GM21390 (cell line): ENCODE measurements at regions not wholly inside any gene's neighbourhood (a gene's known extent, or its start where the extent isn't known, plus 50 kb on each side); places are given as distances from the start of the nearest gene placed in this dataset.

Experiments used
- ATAC-seq: cut with Tn5 transposase; IDR thresholded peaks from one replicate; pipeline ENCODE4 v1.9.1; 2021; ENCODE audit not compliant: unreplicated experiment

GRCh38 chr5:56465769-56466135, 232.6 kb upstream of the ANKRD55 start:
- ATAC-seq: no peak

GRCh38 chr5:56464935-56465768, 232.0 kb upstream of the ANKRD55 start:
- no peak for ATAC-seq

DNA sequence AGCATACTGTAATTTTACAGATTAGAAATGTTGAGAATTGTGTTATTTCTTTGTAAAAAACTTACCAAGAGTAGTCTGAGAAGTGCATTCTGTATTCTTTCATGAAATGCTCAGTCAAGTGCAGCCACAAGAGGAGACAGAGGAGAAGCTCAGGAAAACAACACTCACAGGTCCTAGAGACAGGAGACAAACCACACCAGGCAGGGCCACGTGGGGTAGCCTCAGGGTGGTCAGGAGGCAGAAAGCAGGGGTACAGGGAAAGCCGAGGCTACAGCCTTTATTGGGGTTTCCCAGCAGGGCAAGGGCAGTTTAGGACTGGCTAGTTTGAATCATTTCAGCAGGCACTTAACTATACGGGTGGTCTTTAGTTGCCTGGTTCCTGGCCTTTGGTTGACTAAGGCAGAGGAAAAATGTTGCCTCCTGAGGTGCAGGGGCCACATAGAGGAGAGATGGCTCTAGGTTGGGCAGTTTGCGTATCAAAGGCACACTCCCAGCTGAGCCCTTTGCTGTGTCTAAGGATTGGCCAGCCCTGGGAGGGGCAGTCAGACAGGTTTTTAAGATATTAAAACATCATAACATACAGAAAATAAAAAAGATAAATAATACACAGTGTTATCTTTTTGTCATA, 230.9 kb upstream of the ANKRD55 start:
- no peak for ATAC-seq

DNA sequence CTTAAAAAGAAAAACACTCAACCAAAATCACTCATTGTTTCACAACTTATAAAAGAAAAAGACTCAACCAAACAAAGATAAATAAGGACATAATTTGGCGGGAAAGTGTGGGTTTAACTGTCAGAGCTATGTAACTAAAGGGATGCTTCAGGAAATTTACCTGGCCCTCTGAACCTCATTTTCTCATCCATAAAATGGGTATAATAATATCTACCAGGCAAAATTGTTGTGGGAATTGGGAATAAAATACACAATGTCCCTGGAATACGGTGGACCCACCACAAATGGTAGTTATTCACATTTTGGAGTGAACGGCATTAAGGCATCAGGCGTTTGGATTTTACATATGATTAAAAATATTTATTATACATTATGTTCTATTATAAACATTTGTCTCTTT, 228.5 kb upstream of the ANKRD55 start:
- no peak for ATAC-seq

GRCh38 chr5:56460681-56461191, 227.6 kb upstream of the ANKRD55 start:
- no peak for ATAC-seq

- no peak for ATAC-seq
These were observed 227.0 kb upstream of the ANKRD55 start for GRCh38 chr5:56460195-56460546.

GRCh38 chr5:56459394-56460194, 226.5 kb upstream of the ANKRD55 start:
- no peak for ATAC-seq

- no peak for ATAC-seq
These were observed 225.0 kb upstream of the ANKRD55 start for GRCh38 chr5:56457887-56458812.

- no peak for ATAC-seq
These were observed 222.9 kb upstream of the ANKRD55 start for GRCh38 chr5:56456002-56456401.

- no peak for ATAC-seq
These were observed 222.3 kb upstream of the ANKRD55 start for GRCh38 chr5:56455417-56455816.

- no peak for ATAC-seq
These were observed 221.2 kb upstream of the ANKRD55 start for GRCh38 chr5:56454219-56454862.

DNA sequence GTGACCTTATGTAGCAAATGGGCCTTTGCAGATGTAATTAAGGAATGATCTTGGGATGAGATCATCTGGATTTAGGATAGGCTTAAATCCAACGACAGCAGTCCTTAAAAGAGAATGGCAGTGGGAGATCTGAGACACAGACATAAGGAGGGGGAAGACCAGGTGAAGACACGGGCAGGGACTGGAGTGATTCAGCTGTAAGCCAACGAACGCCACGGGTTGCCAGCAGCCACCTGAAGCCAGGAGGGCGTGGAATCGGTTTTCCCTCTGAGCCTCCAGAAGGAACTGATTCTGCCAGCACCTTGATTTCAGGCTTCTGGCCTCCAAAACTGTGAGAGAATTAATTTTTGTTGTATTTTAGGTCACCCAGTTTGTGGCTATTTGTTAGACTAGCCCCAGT, 218.6 kb upstream of the ANKRD55 start:
- ATAC-seq: no peak

DNA sequence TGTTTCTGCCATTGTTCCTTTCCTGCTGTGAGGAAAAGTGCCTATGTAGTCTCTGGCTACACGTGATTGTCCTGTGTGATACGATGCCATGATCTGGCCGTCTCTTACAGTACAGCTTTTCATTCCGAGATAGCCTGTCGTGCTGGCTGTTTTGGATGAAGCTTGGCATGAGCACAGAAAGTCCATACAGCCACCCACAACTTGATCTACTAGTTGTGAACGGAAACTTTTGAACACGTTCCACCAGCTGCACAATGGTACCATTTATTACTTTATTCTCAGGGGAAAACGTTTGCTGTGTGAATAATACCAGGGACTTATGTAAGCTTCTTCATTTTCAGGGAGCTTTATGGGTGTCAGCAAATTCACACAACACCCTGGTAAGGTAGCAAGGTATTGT, 217.6 kb upstream of the ANKRD55 start:
- no peak for ATAC-seq

DNA sequence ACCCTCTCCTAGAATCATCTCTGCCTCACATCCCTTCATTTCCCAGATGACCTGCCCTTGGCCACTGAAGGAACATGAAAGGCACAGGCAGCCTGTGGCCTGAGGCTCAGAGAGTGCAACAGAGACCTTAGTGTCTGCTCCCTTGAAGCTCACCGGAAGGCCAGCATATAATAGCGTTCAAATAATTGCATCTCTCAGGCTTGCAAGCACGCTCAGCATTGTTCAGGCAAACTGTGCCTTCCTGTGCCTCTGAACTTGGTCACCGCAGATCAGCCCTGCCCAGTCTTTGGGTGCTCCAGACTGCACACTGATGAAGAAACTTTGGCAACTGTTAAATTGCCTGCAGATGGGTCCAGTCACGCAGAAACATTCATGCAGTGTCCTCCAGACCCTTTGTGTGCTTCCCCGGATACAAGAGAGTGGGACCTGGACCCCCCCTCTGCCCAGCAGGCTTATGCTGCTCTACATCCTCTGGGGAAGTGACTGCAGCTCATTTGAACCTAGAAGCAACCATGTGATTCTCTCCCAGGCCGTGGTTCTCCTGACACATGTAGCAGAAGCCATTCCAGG, 216.0 kb upstream of the ANKRD55 start:
- ATAC-seq: no peak

- no peak for ATAC-seq
These were observed 214.5 kb upstream of the ANKRD55 start for GRCh38 chr5:56447656-56448055.

GRCh38 chr5:56447232-56447631, 214.1 kb upstream of the ANKRD55 start:
- no peak for ATAC-seq

DNA sequence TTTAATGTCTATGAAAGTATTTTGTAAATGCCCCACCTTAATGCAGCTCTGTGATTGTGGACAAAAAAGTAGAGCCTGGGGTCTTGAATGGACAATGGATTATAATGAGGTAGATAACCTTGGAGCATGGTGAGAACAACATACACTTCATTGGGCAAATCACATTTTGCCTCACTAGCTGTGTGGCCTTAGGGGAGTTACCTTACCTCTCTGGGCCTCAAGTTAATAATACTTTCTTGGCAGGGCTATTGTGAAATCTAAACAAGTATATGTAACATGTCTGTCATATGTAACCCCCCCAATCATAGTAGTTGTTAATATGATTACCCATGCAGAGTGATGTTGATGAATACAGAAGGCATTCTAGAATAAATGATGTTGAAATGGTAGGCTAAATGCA, 213.6 kb upstream of the ANKRD55 start:
- ATAC-seq: no peak

- ATAC-seq: no peak
These were observed 210.7 kb upstream of the ANKRD55 start for GRCh38 chr5:56443826-56444225.

DNA sequence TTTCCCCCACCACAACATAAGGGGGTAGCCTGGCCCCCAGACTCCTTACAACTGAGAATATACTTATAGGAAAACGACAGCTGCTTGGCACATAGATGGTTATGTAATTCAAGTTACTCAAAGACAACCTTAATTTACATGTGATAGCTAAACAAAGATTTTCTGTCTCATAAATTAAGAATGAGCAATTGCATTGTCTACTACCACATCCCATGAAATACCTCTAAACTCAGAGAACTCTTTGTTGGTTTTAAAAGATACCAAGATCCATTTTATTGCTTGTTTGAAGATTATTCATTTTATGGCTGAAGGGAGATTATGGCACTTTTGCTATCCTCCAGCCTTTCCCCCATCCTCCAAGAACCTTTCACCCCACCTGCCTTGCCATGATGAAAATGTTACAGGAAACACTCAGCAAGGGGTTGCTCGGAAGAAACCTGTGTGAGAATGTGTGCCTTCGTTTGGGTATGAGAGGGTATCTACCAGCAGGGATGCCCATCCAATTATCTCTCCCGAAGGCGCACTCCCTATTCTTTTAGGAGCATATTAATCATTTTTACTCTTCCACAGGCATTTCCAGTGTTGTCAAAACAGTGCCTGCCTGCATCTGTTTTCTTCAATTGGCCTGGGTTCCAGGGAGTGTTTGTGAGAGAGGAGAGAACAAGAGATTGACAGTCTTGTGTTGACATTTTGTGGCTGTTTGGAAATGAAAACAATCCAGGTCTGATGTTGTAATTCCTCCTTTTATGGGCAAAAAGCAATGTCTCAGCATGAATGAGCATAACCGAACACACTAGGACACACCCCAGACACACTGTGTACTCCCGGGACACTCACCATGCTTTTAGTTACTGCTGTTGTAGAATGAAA, 208.0 kb upstream of the ANKRD55 start:
- no peak for ATAC-seq
